Testis (tissue), 2 donors: ENCODE measurements at regions not wholly inside any gene's neighbourhood (a gene's known extent, or its start where the extent isn't known, plus 50 kb on each side); places are given as distances from the start of the nearest gene placed in this dataset.
"Not testable (repeated sequence)": the region's sequence is repeated elsewhere in the genome, so short reads cannot be mapped to it uniquely, and the experiment has no call there.

ENCODE experiments used
- CTCF ChIP-seq, 3 experiments: fragments of 450-650 bp in 2 of 3; fragments of 200-600 bp in 1 of 3; sonication (generic) in 1 of 3; IDR thresholded peaks; one replicate each; pipeline ENCODE4 v1.5.1; 2016 to 2019; ENCODE audit warnings: antibody characterized with exemption in 3 of 3, mild to moderate bottlenecking in 2 of 3, moderate library complexity in 1 of 3
- POLR2A ChIP-seq: fragments of 450-650 bp; IDR thresholded peaks from one replicate; pipeline ENCODE4 v1.6.1; 2017; ENCODE audit warnings: antibody characterized with exemption, mild to moderate bottlenecking, moderate library complexity

GRCh38 chr17:63090358-63091114 lies 124.5 kb downstream of the TANC2 start:
- not testable (repeated sequence) for TF ChIP-seq CTCF (IDR thresholded peaks at IDR 0.05); POLR2A
